HG03342 (cell line): ENCODE measurements at regions not wholly inside any gene's neighbourhood (a gene's known extent, or its start where the extent isn't known, plus 50 kb on each side); places are given as distances from the start of the nearest gene placed in this dataset.

Experiments
- ATAC-seq: cut with Tn5 transposase; IDR thresholded peaks from one replicate; pipeline ENCODE4 v1.9.1; 2021; ENCODE audit warnings: mild to moderate bottlenecking, moderate library complexity; ENCODE audit not compliant: unreplicated experiment

DNA sequence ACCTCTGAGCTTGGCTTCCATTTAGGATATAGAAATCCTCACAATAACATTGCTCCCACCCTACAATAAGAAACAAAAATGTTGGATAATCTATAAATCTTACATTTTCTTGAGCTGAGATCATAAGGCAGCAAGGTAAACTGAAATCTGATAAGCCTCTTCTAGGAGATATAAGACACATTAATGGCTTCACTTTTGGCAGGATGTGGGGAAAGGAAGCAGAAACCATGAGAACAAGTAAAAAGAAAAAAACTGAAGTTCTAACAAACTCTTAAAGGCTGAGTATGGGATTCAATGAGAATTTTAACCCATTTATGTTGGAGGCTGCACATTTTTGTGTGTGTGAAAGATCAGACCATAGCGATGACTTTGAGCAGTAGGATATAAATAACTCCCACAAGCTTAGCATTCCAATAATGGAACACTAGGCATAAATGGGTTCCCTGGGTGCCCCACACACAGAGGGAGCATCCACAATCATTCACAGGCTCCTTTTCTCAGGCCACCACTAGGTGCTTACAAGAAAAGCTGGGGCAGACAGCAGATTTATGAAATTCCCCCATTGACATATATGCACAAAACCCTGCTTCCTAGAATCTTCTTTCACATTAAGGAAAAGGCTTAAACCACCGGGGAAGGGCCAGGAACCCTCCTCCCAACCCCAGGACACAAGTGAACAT is 564.9 kb upstream of the MGMT start:
- no peak for ATAC-seq

DNA sequence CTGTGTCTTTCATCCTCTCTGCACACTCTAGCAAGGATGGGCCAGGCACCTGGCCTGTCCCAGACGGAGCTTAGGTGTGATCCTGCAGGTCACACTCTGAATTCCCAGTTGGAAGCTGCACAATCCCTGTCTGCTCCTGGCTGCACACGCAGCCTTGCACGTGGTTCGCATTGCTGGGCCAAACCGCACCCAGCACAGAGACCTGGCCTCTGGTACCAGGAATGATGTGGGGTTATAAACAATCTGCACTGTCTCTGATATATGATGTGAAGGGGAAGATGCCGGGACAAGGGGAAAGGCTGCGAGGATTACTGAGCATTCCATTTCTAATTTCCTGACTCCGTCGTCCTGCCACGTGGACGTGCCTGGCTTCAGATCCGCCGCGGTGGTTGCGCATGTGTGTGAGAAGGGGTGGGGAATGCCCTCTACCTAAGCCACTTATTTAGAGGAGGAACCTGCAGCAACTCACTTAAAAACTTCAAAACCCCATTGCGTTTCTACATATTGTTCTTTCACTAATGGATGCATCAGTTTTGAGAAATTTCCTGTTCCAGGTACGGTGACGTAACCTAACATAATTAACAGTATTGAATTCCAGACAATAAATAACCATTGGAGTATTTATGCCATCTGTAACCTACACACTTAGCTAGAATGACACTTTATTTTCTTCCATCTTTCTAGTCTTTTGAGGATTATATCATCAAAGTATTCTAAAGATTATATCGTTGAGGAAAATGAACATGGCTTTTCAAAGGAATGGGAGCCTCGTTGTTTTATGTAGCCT is 559.7 kb upstream of the MGMT start:
- no peak for ATAC-seq

DNA sequence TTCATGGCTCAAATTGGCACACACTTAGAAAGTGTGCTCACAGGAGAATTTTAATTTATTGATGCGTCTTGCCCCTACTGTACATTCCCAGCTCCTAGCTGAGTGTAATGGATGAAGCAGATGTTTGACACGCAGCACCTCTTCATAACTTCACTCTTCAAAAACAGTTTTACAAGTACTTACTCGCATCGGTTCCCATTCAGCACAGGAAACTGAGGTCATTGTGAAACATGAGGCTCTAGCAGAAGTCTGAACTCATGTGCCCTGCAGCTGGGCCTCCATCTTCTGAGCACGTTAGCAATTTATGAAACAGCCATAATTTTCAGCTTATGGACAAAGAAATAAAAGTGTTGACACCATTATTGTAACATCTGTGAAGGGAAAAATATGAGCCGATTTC is 558.9 kb upstream of the MGMT start:
- ATAC-seq = no peak

DNA sequence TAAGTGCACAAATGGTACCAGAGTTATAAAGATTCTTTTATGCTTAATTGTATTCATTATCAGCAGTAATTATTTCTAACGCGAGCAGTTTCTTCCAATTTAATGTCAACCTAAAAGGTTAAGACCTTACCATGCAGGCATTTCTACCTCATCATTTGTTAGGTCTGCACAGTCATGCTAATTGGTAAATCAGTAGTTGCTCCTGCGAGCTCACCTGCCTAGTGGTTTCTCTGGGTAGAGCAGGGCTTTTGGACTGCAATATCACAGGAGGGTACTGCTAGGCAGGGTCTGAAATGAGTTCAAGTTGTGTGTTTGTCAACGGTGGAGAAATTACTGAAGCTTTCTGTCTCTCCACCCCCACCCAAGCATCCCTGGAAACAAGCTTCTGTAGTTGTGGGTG is 558.5 kb upstream of the MGMT start:
- no peak for ATAC-seq

DNA sequence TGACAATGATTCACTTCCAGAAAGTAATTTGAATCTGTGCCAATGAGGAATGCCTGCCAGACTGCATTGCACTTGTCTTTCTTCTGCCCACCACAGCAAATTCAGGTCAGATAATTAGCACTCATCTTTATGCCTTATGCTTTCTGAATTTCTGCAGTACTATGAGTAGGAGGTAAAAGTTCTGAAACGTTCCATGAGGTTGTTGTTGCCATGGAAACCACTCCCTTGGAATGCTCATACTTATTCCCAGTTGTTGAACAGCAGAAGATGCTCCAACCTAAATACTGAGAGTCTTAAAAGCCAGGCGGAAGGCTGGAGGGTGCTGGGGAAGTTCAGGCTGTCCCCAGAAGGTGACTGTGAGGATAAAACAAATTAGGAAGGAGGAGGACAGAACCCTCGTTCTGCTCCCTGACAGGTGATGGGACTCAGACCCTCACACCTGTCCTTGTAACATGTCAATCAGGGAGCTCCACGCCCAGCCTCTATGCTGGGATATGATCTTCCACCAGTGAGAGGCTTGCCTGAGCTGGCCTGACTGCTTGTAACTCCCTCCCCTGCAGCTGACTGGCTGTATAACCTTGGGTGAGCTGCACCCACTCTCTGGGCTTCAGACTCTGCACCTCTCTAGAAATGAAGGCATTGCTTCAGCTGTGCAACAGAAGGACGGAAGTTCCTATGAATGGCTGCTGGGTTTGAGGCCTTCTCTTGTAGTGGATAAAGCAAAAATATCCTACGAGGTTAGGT is 554.3 kb upstream of the MGMT start:
- no peak for ATAC-seq

DNA sequence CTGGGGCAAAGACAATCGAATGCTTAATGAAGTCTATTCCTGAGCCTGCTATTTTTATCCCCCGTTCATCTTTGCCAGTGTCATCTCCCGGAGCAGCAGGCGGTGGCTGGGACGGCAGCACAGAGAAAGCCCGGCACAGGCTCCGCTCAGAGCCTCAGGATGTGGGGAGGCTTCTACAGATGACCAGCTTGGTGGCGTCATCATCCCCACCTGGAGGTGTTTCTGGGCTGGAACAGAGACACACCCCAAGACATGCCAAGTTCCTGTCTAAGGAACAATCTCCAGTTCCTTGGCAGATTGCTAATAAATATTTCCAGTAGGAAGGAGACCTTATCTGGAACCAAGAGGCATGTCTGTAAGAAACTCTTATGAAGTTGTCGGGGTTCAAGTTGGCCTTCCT is 552.4 kb upstream of the MGMT start:
- ATAC-seq = no peak

DNA sequence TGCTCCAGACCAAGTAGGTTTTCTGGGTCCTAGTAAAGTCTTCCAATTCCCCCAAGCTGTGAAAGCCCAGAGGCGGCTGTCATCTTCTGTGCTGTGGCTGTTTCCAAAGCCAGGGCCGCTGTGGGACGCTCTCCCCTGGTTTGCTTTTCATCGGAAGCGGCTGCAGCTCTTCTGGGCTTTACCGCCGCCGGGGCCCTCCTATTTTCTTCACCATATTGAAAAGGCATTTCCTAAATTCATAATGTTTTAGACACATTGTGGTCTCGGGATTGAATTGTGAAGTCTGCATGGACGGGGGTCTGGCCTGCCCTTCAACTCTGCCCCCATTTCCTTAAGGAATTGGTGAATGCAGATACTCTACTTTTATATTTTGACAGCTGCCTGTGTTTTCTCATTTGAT is 551.4 kb upstream of the MGMT start:
- ATAC-seq = no peak

DNA sequence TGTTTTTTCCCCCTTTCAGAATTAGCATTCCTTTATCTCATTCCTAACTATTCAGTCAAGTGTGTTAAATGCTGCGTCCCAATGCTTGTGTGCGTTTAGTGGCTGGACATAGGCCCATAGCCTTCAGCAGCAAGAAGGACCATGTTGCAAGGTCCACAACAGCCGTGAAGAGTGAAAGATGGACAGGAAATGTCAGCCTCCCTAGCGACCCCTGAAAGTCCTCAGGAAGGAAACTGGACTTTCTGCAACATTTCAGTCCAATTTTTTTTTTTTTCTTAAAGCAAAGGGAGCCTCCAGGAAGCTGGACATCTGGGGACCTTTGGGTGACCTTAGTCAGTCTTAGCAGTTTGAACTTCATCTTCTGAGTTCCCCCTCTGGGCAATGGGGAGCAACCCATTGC is 550.7 kb upstream of the MGMT start:
- no peak for ATAC-seq

DNA sequence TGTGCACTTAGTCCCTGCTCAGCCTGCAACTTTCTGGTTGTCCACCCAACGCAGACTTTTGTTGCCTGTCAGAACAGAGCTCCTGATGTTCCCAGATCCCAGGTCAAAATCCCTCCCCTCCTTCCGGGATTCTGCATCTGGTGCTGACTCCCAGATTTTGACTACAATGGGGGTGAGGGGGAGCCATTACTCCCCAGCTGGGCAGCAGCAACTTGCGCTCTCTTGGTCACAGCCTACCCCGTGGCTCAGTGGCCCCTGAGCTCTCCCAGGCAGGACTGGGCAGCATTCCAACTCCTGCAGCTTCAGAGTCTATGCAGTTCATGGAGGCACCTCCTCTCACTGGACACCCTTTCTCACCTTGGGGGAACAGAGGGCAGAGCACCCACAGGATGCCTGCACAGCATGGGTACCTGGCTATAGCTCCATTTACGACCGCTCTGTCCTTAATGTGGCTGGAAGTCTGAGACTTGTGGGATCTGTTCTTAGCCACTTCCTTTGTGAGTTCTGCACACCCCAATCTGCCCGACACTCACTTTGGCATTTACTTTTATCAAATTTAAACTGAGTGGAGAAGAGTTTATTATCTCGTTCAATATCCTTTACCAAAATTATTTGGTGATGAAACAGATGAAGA is 545.5 kb upstream of the MGMT start:
- ATAC-seq = no peak

DNA sequence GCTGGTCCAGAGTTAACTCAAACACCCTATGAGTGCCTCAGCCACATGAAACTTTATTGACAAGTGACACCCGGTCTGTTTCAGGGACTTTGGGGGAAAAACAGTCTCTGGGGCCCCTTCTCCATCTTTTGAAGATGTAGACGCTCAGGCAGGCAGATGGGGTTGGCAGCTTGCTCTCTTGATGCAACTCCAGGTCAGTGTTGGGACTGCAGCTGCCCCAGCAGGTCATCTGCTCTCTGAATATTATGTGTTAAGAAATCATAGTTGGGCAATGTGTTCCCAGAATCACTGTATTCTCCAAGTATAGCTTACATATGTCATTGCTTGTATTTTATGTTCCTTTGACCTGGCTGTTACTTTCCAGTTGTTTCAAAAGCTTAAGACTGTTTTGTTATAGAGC is 544.9 kb upstream of the MGMT start:
- no peak for ATAC-seq

DNA sequence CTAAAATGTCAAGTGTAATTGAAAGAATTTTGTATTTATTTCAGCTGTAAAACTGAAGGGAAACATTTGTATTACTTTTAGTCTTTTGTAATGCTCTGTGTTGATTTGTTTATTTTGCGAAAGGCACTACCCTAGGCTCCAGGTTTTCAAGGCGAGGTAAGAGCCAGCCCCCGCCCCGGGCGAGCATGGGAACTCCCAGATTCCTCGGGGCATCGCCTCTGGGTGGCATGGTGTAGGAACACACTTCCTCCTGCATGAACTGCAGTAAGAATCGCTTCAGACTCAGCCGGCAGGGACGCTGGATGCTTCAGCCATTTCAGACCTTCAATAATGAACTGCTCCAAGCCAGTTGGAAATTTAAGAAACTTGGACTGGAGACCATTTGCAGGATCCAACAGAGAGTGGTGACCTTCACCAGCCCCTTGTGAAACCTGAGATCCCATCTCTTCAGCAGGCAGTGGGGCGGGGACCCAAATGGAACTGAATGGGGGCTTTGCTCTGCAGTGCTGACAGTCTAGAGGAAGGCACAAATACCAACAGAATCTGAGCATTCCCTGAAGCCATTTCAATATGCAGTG is 544.3 kb upstream of the MGMT start:
- ATAC-seq = no peak

DNA sequence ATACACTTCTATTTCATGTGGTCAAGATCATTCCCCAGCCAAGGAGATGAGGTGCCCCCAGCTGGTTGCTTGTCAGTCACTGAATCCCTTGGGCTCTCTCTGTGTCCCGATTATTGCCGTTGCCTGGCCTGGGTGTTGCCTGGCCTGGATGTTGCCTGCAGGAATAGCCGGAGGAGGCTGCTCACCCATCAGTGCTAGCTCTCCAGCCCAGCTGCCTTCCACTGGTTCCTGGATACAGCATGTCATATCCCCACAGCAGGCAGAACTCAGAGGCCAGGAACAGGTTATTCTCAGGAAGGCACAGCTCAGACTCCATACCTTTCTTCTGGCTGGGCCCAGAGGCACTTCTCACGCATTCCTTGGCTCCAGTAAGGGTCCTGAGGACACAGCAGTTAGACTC is 542.1 kb upstream of the MGMT start:
- no peak for ATAC-seq

DNA sequence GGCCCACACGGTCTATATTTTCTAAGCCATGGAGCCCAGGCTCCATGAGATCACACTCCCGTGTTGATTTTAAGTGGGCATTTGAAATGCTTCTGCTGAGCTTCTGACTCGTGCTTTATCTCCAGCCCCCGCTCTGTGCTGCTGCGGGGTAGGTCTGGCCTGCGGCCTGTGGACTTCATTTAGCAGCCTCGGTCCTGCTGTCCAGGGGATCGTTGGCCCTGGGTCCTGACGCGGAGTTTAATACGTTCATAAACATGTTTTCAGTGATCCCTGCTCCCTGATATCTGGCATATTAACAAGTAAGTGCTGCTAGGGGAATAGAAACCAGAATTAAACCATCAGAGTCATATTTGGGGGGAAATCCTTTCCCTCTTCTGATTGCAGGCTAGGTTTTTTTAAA is 540.3 kb upstream of the MGMT start:
- no peak for ATAC-seq

DNA sequence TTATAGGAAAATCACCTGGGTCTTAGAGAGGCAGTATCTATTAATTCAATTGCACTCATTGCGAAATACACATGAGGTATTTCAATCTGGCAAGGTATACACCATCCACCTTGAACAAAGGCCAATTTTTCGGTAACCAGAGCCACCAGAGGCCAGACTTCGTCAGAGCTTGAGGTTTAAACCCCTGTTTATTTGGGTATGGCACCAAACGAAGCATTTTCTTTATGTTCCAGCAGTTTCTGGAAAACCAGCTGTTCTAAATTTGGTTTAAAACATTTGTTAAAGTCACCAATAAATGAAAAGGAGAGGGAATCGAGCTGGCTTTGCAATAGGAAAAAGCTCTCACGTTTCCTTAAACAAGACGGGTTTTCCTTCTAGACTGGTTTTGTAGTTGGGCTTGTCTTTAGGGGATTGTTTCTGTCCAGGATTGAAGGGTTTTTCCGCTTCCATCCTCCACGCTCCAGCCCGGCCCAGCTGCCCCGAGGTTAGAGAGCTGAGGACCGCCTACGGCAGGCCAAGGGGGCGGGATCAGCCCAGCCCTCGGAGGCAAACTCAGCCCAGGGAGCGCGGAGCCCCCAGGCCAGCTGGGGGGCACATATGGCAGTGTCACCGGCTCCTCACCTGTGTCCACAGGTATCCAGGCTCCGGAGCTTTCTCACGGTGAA is 539.4 kb upstream of the MGMT start:
- no peak for ATAC-seq

DNA sequence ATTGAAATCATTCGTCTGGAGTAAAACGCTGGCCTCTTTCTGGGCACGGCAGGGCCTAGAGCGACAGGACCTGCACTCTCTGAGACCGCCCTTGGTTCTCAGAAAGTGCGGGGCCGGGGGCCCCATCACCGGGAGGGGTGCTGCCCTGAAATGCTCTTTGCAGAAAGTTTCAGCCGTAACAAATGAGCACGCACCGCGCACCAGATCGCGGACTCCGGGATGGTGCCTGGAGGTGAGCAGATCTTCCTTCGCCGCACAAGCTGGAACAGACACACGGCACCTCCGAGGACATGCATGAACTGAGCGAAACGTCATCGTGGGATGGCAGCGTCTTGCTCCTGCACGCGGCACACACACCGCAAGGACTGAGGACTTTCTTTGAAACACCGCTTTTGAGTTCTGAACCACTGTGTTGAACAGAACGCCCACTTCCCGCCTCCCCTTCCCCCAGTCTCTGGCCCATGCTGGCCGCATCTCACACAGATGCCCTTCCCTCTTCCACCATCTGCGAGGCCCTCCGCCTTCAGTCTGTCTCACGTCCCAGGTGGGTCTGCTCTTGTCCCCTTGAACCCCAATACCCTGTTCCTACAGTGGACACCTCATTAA is 538.7 kb upstream of the MGMT start:
- no peak for ATAC-seq

DNA sequence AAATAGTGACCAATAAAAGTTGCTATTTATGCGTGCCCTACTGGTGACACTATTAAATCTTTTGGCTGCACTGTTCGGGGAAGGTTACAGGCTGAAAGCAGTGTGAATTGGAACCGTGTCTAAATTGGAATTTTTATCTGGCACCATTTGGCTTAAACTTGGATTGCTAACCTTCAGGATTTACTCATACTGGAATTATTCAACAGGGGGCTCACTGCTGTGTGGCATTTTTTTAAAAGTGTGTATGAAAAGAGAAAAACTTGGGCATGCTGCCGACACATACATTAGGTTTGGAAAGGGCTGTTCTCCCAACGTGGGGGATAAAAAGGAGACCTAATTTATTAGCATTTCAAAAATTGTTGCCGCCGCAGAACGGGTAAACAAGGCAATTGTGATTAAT is 537.9 kb upstream of the MGMT start:
- ATAC-seq = no peak

DNA sequence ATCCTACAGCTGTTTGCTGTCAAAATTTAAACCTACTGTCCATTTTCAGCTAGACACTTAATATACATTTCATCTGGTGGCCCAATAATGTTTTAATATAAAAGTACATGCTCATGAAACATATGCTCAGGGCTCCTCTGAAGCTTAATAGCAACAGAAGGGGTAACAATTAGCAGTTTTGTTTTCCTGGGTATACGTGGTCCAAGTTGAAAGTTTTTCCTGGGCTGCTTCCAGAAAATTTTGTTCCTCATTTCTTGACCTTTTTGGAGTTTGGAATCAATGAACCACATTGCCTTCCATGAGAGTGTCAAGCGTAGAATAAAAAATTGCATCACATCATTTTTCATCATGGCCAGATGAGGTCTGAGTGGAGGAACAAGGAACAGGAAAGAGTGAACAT is 537.3 kb upstream of the MGMT start:
- no peak for ATAC-seq

DNA sequence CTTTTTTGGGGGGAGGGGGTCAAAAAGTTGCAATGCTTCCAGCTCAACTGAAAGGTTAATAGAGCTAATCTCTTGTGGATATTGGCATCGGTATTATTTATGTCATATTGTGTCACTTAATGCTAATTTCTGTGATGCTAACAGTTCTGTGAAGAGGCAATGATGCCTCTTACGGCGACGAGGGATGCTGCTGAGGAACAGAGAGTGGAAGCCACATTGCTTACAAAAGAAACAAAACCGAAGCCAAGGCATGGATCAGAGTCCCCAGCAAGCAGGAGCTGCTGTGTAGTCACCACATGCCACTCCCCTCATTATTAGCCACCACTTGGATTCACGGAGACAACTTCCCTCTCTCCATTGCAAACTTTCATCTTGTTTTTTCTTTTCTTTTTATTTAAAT is 536.5 kb upstream of the MGMT start:
- ATAC-seq = no peak

DNA sequence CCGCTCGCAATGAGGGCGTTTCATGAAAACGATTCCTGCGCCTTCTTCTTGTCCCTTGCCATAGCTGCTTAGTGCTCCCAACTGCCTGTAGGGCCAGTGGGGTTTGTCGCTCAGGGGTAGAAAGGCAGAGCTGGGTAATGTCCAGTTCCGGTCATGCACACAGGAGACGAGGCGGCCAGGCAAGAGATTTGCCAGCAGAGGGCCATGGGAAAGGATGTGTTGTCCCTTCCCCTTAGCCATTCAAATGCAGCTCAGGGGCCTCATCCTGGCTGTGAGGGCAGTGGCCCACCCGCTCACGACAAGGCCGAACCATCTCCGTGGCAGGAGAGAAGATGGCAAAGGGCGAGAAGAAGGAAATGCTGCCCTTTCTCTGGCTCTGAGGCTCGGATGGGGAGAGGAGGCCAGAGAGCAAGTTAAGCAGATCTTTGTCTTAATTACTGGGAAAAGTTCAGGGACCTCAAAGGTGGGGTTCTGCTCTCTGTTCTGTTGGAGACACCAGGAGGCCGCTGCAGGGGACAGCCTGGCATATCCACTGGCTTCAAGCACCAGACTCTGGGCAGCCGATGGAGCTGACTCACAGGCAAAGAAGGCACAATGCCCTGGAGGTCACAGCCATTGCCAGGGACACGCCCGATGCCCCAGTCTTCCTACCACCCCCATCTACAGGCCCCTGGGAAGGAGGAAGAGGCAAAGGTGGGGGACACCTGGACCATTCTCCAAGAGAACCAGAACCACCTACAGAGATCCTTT is 534.8 kb upstream of the MGMT start:
- ATAC-seq = no peak

DNA sequence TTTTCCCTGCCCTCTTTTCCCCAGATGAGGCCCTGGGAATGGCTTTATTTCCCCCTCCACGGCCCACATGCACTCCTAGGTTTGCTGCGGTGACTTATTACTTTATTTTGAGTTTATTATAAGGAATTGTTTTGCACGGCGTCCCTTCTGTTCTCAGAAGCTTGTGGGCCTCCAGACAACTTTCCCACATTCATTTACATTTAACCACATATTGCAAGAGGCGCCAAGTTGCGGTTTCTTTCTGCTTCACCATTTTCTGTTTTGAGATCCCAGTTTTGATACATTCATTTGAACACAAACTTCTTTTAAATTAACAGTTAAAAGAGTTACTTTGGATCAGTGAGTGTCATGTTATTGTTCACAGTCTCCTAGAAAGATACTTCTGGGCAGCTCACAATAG is 532.5 kb upstream of the MGMT start:
- no peak for ATAC-seq
